IPS DF 4.7 (cell line): ENCODE measurements at regions not wholly inside any gene's neighbourhood (a gene's known extent, or its start where the extent isn't known, plus 50 kb on each side); places are given as distances from the start of the nearest gene placed in this dataset.
"Not testable (repeated sequence)": the region's sequence is repeated elsewhere in the genome, so short reads cannot be mapped to it uniquely, and the experiment has no call there.

ENCODE experiments used
- DNase-seq: peaks from one replicate; pipeline ENCODE4 v3.0.0-alpha.2; 2013; ENCODE audit warnings: low spot score; ENCODE audit errors: extremely low read depth

GRCh38 chr1:187947359-187947758, 1118.6 kb downstream of the PLA2G4A start:
- no peak for DNase-seq

DNA sequence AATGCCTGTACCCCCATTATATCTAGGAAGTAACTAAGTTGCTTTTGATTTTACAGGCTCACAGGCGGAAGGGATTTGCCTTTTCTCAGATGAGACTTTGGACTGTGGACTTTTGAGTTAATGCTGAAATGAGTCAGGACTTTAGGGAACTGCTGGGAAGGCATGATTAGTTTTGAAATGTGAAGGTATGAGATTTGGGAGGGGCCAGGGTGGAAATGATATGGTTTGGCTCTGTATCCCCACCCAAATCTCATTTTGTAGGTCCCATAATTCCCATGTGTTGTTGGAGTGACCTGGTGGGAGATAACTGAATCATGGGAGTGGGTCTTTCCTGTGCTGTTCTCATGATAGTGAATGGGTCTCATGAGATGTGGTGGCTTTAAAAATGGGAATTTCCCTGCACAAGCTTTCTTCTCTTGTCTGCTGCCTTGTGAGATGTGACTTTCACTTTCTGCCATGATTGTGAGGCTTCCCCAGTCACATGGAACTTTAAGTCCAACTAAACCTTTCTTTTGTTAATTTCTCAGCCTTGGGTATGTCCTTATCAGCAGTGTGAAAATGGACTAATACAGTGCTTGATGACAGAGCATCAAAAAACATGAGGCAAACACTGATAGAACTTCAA, 1119.5 kb downstream of the PLA2G4A start:
- DNase-seq: no peak

DNA sequence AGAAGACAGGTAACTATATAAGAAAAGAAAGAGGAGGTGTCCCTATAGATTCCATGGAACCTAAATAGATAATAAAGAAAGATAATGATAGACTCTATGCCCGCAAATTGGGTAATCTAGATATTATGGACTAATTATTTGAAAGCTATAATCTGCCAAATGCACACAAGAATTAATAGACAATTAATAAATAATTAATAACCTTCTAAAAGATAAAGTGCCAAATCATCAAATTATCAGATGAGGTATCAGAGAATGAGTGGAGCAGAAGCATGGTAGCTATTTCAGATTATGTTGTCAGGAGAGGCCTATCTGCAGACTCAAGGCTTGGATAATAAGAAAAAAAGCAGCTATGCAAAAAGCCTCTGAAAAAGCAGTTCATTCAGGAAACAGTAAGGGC, 1120.8 kb downstream of the PLA2G4A start:
- no peak for DNase-seq

DNA sequence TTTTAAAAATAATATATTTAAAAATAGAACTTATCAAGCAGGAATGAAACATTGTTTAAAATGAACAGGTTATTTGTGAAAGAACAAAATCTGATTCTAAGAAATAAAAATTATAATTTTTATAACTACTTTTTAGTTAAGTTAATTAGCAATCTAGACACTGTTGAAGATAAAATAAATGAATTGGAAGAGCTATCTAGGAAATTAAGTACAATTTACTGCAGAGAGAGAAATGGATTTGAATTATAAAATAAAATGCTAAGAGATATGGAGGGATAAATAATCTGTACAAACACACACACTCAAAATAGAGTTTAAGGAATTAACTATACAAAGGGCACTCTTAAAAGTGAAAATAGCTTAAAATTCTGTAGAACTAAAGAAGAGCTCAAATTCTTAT, 1123.1 kb downstream of the PLA2G4A start:
- DNase-seq: no peak

- no peak for DNase-seq
Observed at GRCh38 chr1:187952446-187952845, 1123.7 kb downstream of the PLA2G4A start.

- no peak for DNase-seq
Observed at GRCh38 chr1:187956975-187957374, 1128.2 kb downstream of the PLA2G4A start.

DNA sequence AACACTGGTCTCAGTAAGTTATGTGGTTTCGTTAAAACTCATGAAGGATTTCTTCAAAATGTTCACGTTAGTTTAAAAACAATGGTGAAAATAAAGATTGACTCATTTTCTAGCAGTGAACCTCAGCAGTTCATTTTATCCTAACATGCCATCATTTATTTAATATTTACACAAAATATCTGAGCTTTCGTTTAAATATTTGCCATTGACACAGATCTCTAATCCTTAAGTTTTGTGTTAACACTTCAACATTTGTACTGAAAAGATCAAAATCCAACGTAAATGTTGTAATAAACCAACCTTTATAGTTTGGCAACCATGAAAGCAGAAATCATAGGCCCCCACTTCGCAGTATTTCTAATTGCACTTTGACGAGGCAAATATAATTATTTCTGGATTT, 1129.5 kb downstream of the PLA2G4A start:
- DNase-seq: no peak

- no peak for DNase-seq
Observed at GRCh38 chr1:187959062-187959461, 1130.3 kb downstream of the PLA2G4A start.

DNA sequence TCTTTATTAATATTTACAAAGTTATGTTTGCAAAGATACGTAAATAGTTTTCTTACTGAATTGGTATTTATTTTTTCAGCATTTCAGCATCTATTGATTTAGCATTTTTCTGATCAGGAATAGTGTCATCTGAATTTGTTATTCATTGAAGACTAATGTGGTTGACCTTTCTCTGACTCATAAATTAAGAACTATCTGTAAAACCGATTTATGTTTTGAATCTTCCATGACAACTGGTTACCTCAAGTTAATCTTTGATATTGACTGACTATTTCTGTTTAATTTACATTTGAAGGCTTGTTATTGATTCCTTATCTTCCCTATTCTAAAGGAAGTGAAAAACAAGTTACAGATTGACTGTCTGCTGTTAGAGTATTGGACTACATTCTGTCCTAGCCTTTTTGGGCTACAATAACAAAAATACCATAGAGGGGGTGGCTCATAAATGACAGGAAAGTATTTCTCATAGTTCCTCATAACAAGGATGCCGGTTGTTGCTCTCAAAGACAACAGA, 1131.4 kb downstream of the PLA2G4A start:
- no peak for DNase-seq

- no peak for DNase-seq
Observed at GRCh38 chr1:187961895-187962294, 1133.1 kb downstream of the PLA2G4A start.

GRCh38 chr1:187971851-187972250, 1143.1 kb downstream of the PLA2G4A start:
- DNase-seq: no peak

- DNase-seq: no peak
Observed at GRCh38 chr1:187977298-187977697, 1148.5 kb downstream of the PLA2G4A start.

DNA sequence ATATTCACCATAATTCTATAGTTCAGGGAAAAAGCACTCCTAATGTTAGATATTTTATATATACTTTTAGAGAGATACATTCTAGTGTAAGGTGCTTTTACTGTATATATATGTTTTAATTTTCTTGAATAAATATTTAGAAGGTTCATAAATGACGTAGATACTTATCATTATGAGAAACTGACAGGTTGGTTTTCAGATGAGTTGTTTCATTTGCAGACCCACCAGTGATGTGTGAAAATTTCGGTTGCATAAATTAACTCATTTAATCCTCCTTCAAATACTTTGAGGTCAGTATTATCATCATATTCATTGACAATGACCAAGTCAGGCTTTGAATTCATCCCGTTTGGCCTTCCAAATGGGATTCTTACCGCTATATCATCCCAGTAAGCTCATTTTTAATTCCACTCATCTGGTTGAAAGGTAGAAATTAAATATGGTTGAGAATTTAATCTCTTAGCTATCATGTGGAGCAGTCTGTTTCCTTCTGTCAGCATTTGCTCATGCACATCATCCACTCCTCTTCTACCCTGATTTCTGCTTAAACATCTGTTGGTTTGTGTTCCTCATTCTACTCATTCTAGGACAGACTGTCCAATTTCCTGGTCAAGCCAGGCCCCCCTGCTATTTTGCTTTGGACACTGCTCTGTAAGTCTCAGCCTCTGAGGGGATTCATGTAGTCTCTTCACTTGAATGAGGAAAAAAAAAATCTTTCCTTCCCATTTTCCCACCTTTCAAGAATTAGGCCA, 1156.6 kb downstream of the PLA2G4A start:
- no peak for DNase-seq

DNA sequence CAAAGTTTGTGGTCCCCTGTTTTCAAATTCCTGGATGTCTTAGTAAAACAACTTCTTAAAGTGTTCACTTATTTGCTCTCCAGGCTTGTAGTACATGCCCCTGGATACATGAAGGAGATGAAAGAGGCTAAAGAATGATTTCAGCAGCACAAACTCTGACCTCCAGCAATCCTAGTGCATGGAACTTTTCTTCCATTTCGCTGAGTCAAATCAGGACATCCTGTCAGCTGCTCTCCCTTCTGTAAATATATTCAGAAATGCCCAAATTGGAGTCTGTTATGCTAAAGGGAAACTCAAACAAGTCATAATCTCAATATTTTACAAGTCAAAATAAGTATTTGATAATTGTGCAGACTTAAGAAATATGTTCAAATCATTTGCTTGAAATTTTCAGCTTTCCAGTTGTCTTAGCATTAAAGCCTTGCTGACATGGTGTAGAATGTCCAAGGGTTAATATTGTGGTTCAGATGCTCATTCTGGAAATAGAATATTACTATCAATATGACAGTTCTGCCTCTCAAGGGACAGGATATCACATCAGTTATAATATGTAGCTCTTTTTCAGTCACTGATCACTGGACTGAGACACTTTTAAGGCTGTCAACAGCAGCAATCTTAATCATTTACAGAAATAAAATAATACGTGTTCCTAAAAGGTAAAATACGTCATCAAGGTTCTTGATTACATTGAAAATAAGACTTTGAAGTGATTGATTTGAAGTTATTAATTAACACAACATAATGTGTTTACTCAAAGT, 1157.3 kb downstream of the PLA2G4A start:
- no peak for DNase-seq

- DNase-seq: no peak
Observed at GRCh38 chr1:187987236-187987776, 1158.6 kb downstream of the PLA2G4A start.

DNA sequence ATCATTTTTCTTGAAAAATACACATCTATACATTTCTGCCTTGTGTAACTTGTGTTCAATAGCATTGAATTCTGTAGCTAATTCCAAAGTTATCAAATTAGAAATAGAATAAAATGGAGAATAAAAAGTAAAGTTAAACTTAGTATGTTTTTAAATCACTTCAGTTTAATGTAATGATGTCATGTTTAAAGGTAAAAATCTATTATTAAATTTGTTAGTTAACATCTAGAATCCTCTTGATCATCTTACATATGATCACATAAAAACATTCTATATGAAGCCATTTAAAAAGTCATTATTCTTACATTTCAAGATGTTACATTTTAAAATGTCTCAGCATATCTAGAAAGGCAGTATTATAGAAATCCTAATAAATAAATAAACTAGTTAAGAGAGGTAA, 1163.2 kb downstream of the PLA2G4A start:
- no peak for DNase-seq

GRCh38 chr1:187996780-187997179, 1168.0 kb downstream of the PLA2G4A start:
- no peak for DNase-seq

DNA sequence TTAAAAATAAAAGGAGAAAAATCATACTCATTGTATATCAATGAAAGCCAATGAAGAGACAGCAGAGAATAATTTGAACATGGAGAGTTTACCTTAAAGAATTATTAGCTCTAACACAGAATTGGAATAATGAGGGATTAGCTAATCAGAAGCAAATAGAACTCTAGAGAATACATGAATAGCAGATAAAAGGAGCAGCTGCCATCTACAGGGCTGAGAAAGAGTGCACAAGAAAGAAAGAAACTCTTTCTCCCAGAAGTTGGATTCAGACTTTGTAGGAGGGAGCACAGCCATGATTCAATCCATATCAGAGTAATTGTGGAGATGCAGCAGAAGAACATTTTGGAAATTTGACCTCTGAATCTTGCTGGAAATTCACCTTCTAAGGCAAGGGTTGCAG, 1171.2 kb downstream of the PLA2G4A start:
- no peak for DNase-seq

- DNase-seq: not testable (repeated sequence)
Observed at GRCh38 chr1:188003687-188004086, 1174.9 kb downstream of the PLA2G4A start.

DNA sequence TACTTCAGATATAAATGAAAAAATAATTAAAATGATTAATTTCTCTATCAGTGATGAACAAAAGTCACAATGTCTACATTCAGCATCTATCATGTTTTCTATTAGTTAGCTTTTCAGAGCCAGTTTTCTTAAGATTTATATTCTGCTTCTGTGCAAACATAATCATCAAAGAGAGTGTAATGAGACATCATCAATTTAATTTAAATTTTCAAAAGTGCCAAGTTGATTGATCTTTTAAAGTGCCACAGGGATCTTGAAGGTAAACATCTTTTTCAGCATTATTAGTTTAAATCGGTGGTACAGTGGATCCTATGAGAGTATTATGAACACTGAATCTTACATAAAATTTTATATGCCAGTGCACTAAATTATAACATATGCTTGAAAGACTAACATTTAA, 1176.1 kb downstream of the PLA2G4A start:
- DNase-seq: no peak

GRCh38 chr1:188006354-188006753, 1177.6 kb downstream of the PLA2G4A start:
- DNase-seq: no peak
